ENCODE measurements at regions not wholly inside any gene's neighbourhood (a gene's known extent, or its start where the extent isn't known, plus 50 kb on each side); places are given as distances from the start of the nearest gene placed in this dataset.
"Not testable (repeated sequence)": the region's sequence is repeated elsewhere in the genome, so short reads cannot be mapped to it uniquely, and the experiment has no call there.

DNA sequence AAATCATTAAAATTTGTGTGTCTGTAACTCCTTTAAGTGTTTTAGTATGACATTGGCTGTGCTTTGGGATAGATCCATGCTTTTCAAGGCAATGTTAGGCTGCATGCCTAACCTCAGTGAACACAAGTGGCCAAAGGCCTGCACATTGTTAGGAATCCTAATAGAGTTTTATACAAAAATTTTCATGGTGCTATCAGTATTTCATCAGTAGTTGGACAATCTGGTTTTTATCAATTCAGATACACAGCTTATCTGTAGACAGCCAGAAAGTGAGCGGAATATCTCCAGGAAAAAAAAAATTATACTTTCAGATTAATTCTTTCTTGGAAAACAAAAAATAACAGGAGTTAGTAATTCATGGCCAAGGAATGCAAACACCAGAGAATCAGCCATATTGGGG lies 324.0 kb upstream of the PDE3A start:
- no peak for DNase-seq (ENCODE audit: low spot score)

DNA sequence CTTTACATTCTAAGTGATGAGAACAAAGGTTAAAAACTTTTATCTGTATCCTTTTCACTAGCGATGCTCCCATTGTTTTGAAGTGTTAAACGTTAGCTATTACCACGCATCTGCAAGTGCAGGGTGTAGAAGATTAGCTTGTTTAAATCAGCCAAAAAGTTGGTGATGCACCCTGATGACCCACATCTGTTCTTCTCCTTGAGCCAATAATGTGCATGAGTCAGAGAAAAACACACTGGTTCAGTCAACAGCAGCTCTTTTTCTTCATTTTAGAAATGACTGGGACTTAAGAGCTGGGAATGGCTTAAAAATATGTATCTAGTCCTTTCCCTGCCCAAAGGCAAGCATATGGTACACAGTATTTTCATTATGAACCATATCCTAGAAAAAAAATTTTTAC lies 323.5 kb upstream of the PDE3A start:
- DNase-seq (ENCODE audit: low spot score): no peak

GRCh38 chr12:20047901-20048300 lies 320.4 kb upstream of the PDE3A start:
- DNase-seq (ENCODE audit: low spot score): no peak

DNA sequence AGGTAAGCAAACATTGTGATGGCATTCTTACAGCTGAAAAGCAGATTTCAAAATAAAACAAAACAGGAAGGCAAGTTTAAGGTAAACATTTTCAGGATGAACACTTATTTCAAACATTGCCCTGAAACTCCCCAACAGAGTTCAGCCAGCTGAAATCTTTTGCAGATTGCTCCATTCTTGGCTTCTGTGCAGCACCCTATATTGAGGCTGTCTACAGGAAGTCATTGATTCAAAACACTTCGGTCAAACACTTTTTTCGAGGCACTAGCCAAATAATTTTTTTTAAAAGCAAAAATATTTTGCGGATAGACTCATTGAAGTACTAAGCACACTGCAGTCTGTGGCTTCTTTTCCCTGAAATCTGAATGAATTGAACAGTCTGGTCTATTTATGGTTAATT lies 318.1 kb upstream of the PDE3A start:
- no peak for DNase-seq (ENCODE audit: low spot score)

DNA sequence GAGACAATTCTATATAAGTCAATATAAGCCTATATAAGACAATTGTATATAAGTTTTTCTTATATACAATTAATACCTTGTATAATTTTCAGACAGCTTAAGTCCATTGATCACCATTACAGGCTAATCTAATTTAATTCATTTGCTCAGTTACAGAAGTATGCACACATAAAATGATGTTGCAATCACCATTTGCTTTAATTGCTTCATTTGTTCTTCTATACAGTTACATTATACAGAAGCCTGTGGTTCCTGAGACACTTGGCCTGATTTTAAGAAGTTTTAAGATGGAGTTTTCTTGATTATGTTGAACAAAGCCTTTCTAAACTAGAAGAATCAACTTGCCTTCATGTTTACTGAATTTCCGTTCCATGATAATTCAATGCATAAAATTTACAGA lies 314.6 kb upstream of the PDE3A start:
- no peak for DNase-seq (ENCODE audit: low spot score)

GRCh38 chr12:20055856-20056255 lies 312.5 kb upstream of the PDE3A start:
- DNase-seq (ENCODE audit: low spot score): no peak

DNA sequence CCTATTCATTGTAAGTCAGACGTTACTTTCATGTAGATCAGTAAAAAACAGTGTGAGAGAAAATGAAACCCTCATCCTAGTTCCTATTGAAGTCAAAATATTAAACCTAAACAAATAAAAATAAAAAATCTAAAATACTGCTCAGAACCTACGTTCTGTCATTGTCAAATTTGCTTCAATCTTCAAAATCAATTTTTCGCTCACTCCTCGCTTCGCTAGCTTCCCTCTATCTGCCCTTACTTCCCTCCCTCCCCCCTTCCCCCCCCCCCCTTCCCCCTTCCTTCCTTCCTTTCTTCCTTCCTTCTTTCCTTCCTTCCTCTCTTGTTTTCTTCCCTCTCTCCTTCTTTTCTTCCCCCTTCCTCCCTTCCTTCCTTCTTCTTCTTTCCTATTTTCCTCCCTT lies 310.9 kb upstream of the PDE3A start:
- DNase-seq (ENCODE audit: low spot score): no peak

GRCh38 chr12:20063116-20063515 lies 305.2 kb upstream of the PDE3A start:
- DNase-seq (ENCODE audit: low spot score): no peak

DNA sequence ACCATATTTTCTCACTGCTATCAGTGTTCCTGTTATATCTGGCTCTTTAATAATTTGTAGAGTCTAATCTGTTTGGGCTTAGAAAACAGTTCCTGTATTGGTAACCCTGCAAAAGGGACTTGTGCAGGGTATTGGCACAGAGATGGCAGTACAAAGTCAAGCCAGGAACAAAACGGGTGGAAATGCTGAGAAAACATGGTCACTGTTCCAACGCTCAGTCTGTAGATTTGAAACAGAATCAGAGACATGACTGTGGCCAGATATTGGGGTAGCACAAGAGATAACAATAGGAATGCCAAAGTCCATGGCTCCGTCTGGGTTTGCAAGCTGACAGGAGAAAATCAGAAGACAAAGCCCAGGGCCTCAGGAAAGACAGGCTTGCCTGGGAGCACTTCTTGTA lies 290.7 kb upstream of the PDE3A start:
- DNase-seq (ENCODE audit: low spot score): no peak

GRCh38 chr12:20089077-20089476 lies 279.3 kb upstream of the PDE3A start:
- no peak for DNase-seq (ENCODE audit: low spot score)

DNA sequence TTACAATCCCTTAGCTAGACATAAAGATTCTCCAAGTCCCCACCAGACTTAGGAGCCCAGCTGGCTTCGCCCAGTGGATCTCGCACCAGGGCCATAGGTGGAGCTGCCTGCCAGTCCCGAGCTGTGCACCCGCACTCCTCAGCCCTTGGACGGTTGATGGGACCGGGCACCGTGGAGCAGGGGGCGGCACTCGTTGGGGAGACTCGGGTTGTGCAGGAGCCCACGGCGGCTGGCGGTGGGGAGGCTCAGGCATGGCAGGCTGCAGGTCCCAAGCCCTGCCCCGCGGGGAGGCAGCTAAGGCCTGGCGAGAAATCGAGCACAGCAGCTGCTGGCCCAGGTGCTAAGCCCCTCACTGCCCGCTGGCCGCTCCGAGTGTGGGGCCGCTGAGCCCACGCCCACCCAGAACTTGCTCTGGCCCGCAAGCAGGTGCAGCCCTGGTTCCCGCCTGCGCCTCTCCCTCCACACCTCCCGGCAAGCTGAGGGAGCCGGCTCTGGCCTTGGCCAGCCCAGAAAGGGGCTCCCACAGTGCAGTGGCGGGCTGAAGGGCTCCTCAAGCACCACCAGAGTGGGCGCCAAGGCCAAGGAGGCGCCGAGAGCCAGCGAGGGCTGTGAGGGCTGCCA lies 275.0 kb upstream of the PDE3A start:
- DNase-seq (ENCODE audit: low spot score): not testable (repeated sequence)

- no peak for DNase-seq (ENCODE audit: low spot score)
Observed at GRCh38 chr12:20096430-20096829, 271.9 kb upstream of the PDE3A start.

GRCh38 chr12:20097626-20098025 lies 270.7 kb upstream of the PDE3A start:
- no peak for DNase-seq (ENCODE audit: low spot score)

DNA sequence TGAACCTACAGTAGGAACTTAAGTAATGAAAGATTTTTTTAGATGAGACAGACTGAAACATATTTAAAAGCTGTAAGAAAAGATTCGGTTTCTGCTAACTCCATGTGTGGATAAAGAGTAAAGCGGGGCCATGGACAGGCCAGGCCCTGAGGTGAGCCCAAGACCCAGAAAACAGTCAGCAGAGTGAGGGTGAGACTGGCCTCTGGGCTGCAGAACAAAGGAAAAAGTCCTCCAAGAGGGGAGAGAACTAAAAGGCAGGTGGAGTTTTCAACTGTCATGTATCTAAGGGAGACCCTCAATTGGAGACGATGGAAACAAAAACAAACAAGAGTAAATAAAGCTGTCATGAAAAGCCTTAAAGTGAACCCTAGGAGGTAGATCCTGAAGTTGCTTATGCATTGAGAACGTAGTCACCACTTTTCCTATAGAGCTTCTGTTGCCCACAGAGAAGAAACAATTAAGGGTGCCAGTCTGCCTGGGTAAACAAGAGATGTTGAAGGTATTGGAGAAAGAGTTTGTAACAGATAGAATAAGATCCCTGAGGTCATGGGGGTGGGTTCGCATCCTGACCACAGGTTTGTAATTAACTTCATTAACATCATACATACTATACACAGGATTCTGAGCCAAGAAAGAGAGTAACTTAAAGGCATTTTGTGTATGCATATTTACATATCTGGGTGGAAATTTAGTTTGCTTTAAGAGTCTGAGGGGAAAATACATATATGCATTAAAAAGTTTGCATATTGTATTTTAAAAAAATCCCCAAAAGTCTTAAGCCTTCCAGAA lies 268.7 kb upstream of the PDE3A start:
- no peak for DNase-seq (ENCODE audit: low spot score)

- no peak for DNase-seq (ENCODE audit: low spot score)
Observed at GRCh38 chr12:20101046-20101445, 267.3 kb upstream of the PDE3A start.

GRCh38 chr12:20105943-20106342 lies 262.4 kb upstream of the PDE3A start:
- DNase-seq (ENCODE audit: low spot score): no peak

- DNase-seq (ENCODE audit: low spot score): no peak
Observed at GRCh38 chr12:20109676-20110075, 258.7 kb upstream of the PDE3A start.

DNA sequence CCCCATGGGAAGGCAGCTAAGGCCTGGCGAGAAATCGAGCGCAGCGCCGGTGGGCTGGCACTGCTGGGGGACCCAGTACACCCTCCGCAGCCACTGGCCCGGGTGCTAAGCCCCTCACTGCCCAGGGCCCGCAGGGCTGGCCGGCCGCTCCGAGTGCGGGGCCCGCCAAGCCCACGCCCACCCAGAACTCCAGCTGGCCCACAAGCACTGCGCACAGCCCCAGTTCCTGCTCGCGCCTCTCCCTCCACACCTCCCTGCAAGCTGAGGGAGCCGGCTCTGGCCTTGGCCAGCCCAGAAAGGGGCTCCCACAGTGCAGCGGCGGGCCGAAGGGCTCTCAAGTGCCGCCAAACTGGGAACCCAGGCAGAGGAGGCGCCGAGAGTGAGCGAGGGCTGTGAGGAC lies 253.0 kb upstream of the PDE3A start:
- not testable (repeated sequence) for DNase-seq (ENCODE audit: low spot score)

DNA sequence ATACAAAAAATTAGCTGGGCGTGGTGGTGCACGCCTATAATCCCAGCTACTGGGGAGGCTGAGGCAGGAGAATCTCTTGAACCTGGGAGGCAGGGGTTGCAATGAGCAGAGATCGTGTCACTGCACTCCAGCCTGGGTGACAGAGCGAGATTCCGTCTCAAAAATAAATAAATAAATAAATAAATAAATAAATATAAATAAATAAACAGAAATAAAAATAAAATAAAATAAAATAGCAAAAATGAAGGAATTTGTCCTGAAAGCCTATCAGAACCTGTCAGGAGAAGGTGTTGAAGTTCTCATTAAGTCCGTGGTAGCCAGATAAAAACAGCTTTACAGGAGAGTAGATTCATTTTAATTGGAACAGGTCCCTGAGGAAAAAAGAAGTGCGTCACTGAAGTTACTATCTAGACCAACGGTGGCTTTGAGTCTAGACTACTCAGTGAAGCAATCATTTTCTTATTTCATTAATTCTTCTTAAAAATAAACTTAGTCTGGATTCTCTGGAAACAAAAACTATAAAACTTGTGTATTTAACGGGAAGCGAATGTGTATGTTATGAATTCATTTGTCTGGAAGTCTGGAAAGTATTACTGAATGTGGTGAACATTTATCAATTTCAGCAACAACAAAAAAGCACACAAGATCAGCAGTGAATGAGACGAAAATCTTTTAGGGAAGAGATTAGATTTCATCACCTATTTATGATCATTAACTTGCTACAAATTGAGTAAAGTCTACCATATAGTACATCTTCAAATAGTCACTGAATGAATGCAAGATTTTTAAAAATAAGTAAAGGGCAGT lies 248.5 kb upstream of the PDE3A start:
- DNase-seq (ENCODE audit: low spot score): no peak

GRCh38 chr12:20120403-20120725 lies 248.0 kb upstream of the PDE3A start:
- DNase-seq (ENCODE audit: low spot score): no peak

GRCh38 chr12:20122274-20122673 lies 246.1 kb upstream of the PDE3A start:
- DNase-seq (ENCODE audit: low spot score): no peak

GRCh38 chr12:20123465-20123864 lies 244.9 kb upstream of the PDE3A start:
- DNase-seq (ENCODE audit: low spot score): no peak

GRCh38 chr12:20125276-20125798 lies 243.0 kb upstream of the PDE3A start:
- no peak for DNase-seq (ENCODE audit: low spot score)

Data from ecto neural progenitor cell (in vitro differentiated cells).